ENCODE measurements at regions not wholly inside any gene's neighbourhood (a gene's known extent, or its start where the extent isn't known, plus 50 kb on each side); places are given as distances from the start of the nearest gene placed in this dataset.

GRCh38 chr6:71480577-71480976 lies 192.0 kb downstream of the OGFRL1 start:
- no peak for TF ChIP-seq REST (IDR thresholded peaks at IDR 0.05; ENCODE audit: insufficient read depth in 1 of 2, low read depth in 2 of 2, low read length in 2 of 2)
- TF ChIP-seq POLR2AphosphoS5 (IDR thresholded peaks at IDR 0.05; ENCODE audit: low read depth, low read length) = no peak
- TF ChIP-seq TAF1 (IDR thresholded peaks at IDR 0.05; ENCODE audit: borderline replicate concordance, insufficient read depth, low read length) = no peak

All from PFSK-1 (cell line).